Smooth muscle cell (in vitro differentiated cells): ENCODE measurements at regions not wholly inside any gene's neighbourhood (a gene's known extent, or its start where the extent isn't known, plus 50 kb on each side); places are given as distances from the start of the nearest gene placed in this dataset.

Source experiments
- DNase-seq: peaks from one replicate; lab custom pipeline; 2025; ENCODE audit not compliant: unreplicated experiment; lab: John Stamatoyannopoulos, UW
- H2AFZ ChIP-seq: fragments of 200-600 bp; sonication (generic); 2 replicates; pipeline ENCODE4 v1.6.0; 2016; ENCODE audit warnings: antibody characterized with exemption, low read depth, mild to moderate bottlenecking
- H3F3A ChIP-seq: fragments of 200-600 bp; sonication (generic); 2 replicates; pipeline ENCODE4 v1.6.0; 2017; ENCODE audit warnings: antibody characterized with exemption, low read depth
- H3K27ac ChIP-seq: fragments of 200-600 bp; sonication (generic); 2 replicates; pipeline ENCODE4 v1.5.1; 2016; ENCODE audit warnings: low read depth, mild to moderate bottlenecking
- H3K27me3 ChIP-seq: fragments of 200-600 bp; sonication (generic); 2 replicates; pipeline ENCODE4 v1.6.1; 2016; ENCODE audit warnings: low read depth, mild to moderate bottlenecking
- H3K36me3 ChIP-seq: fragments of 200-600 bp; sonication (generic); 2 replicates; pipeline ENCODE4 v1.5.1; 2016; ENCODE audit warnings: low read depth
- H3K4me1 ChIP-seq: fragments of 200-600 bp; sonication (generic); 2 replicates; pipeline ENCODE4 v1.5.1; 2016; ENCODE audit warnings: low read depth
- H3K4me2 ChIP-seq: fragments of 200-600 bp; sonication (generic); 2 replicates; pipeline ENCODE4 v1.6.0; 2016; ENCODE audit warnings: mild to moderate bottlenecking
- H3K4me3 ChIP-seq: fragments of 200-600 bp; sonication (generic); 2 replicates; pipeline ENCODE4 v1.5.1; 2016; ENCODE audit warnings: mild to moderate bottlenecking
- H3K79me2 ChIP-seq: fragments of 200-600 bp; sonication (generic); 2 replicates; pipeline ENCODE4 v1.6.0; 2016; ENCODE audit warnings: low read depth, mild to moderate bottlenecking
- H3K9ac ChIP-seq: fragments of 200-600 bp; sonication (generic); 2 replicates; pipeline ENCODE4 v1.6.0; 2016; ENCODE audit warnings: low read depth
- H3K9me3 ChIP-seq: fragments of 200-600 bp; sonication (generic); replicated peaks from 2 replicates; pipeline ENCODE4 v1.5.1; 2016; ENCODE audit warnings: low read depth
- H4K20me1 ChIP-seq: fragments of 200-600 bp; sonication (generic); 2 replicates; pipeline ENCODE4 v1.6.0; 2016; ENCODE audit warnings: low read depth
- WGBS: methylation state at CpG from one replicate; pipeline ENCODE4 v1.1.7; 2016; ENCODE audit warnings: low lambda C conversion rate; 5-methylcytosine and 5-hydroxymethylcytosine counted together
- TF ChIP-seq, protein P1 (sequence below): fragments of 200-600 bp; sonication (generic); IDR thresholded peaks from 2 replicates; pipeline ENCODE4 v1.5.1; 2017; ENCODE audit warnings: borderline replicate concordance, mild to moderate bottlenecking, antibody characterized with exemption; ENCODE audit not compliant: insufficient read depth, poor library complexity, severe bottlenecking

- H3K4me1 ChIP-seq: no peaks in the 10 kb centered on the region
- H3K9ac ChIP-seq: no peak overlapping the region
- TF ChIP-seq, protein P1, sequence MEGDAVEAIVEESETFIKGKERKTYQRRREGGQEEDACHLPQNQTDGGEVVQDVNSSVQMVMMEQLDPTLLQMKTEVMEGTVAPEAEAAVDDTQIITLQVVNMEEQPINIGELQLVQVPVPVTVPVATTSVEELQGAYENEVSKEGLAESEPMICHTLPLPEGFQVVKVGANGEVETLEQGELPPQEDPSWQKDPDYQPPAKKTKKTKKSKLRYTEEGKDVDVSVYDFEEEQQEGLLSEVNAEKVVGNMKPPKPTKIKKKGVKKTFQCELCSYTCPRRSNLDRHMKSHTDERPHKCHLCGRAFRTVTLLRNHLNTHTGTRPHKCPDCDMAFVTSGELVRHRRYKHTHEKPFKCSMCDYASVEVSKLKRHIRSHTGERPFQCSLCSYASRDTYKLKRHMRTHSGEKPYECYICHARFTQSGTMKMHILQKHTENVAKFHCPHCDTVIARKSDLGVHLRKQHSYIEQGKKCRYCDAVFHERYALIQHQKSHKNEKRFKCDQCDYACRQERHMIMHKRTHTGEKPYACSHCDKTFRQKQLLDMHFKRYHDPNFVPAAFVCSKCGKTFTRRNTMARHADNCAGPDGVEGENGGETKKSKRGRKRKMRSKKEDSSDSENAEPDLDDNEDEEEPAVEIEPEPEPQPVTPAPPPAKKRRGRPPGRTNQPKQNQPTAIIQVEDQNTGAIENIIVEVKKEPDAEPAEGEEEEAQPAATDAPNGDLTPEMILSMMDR: no peak
- WGBS: 88% methylated on average over 2 of the region's 2 CpGs
- DNase-seq: no peak
- no peak overlapping the region for H3K4me2 ChIP-seq
- H2AFZ ChIP-seq: no peak overlapping the region
- H4K20me1 ChIP-seq: no peaks in the 10 kb centered on the region
- H3K27me3 ChIP-seq: peaks cover 8% of the 10 kb centered on the region
- H3K36me3 ChIP-seq: no peaks in the 10 kb centered on the region
- no peaks in the 10 kb centered on the region for H3F3A ChIP-seq
- no peak overlapping the region for H3K27ac ChIP-seq
- H3K4me3 ChIP-seq: no peak overlapping the region
- H3K79me2 ChIP-seq: no peaks in the 10 kb centered on the region
- no peaks in the 10 kb centered on the region for H3K9me3 ChIP-seq
Observed at GRCh38 chr15:93870583-93870982, 360.8 kb upstream of the MCTP2 start.

GRCh38 chr15:93866948-93867347, 364.4 kb upstream of the MCTP2 start:
- TF ChIP-seq, protein P1: no peak
- H3K27ac ChIP-seq: no peak overlapping the region
- WGBS: 93% methylated on average over 1 of the region's 1 CpG
- no peak overlapping the region for H3K4me3 ChIP-seq
- no peaks in the 10 kb centered on the region for H3K9me3 ChIP-seq
- peaks cover 12% of the 10 kb centered on the region for H3K27me3 ChIP-seq
- no peak overlapping the region for H3K4me2 ChIP-seq
- DNase-seq: no peak
- H3K9ac ChIP-seq: no peak overlapping the region
- H2AFZ ChIP-seq: no peak overlapping the region
- no peaks in the 10 kb centered on the region for H3K36me3 ChIP-seq
- H3K79me2 ChIP-seq: no peaks in the 10 kb centered on the region
- no peaks in the 10 kb centered on the region for H4K20me1 ChIP-seq
- H3K4me1 ChIP-seq: no peaks in the 10 kb centered on the region
- H3F3A ChIP-seq: no peaks in the 10 kb centered on the region

DNA sequence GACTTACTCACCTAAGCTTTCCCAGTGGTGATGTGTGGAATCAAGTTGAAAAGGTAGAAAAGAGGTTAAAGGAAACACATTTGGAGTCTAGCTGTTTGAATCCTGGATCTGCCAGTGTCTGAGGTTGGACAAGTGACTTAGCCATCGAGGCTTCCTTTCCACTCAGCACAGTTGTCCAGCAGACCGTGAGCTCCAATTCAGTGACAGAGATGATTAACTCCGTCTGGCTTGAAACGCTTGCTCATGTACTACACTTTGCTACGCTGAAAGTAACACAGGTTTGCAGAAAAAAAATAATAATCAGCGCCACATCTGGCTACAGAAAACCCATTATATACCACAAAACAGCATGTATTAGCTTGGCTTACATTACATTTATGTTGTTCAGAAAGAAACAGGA, 364.9 kb upstream of the MCTP2 start:
- Histone ChIP-seq H3K36me3 (no peaks in the 10 kb centered on the region), H3K79me2 (no peaks in the 10 kb centered on the region), H3K27ac (no peak overlapping the region), H2AFZ (no peak overlapping the region), H3K27me3 (peaks cover 12% of the 10 kb centered on the region), H3K9me3 (no peaks in the 10 kb centered on the region), H3K9ac (no peak overlapping the region), H3K4me3 (no peak overlapping the region), H3F3A (no peaks in the 10 kb centered on the region), H3K4me2 (no peak overlapping the region), H3K4me1 (no peaks in the 10 kb centered on the region), H4K20me1 (no peaks in the 10 kb centered on the region)
- TF ChIP-seq, protein P1: no peak
- no peak for DNase-seq
- WGBS: 84% methylated on average over 6 of the region's 6 CpGs

DNA sequence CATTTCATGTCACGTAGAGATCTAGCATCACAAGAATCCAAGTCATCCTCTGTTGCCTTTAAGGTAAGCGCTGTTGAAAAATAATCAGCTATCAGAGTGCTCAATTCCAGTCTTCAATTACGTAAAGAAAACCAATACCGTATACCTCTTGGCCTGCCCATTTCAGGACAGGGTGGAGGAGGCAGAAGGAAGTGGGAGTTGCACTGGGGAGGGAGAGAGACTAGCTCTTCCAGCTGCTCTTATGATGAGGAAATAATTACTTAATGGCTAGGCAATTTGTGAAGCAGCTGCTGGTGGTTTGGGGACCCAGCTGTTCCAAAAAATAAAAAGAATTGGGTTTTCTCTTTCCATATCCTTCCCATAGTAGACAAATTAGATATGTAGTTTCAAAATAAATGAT, 365.8 kb upstream of the MCTP2 start:
- Histone ChIP-seq H3K9ac (no peak overlapping the region), H2AFZ (no peak overlapping the region), H3K4me1 (no peaks in the 10 kb centered on the region), H3K9me3 (no peaks in the 10 kb centered on the region), H4K20me1 (no peaks in the 10 kb centered on the region), H3K27ac (no peak overlapping the region), H3F3A (no peaks in the 10 kb centered on the region), H3K4me2 (no peak overlapping the region), H3K4me3 (no peak overlapping the region), H3K79me2 (no peaks in the 10 kb centered on the region), H3K27me3 (peaks cover 12% of the 10 kb centered on the region), H3K36me3 (no peaks in the 10 kb centered on the region)
- 68% methylated on average over 4 of the region's 4 CpGs for WGBS
- no peak for DNase-seq
- TF ChIP-seq, protein P1: no peak
